HPDE6-E6E7 (cell line): ENCODE measurements at regions not wholly inside any gene's neighbourhood (a gene's known extent, or its start where the extent isn't known, plus 50 kb on each side); places are given as distances from the start of the nearest gene placed in this dataset.

Experiments
- DNase-seq: peaks from one replicate; pipeline ENCODE4 v3.0.0; 2011; ENCODE audit warnings: missing footprints; ENCODE audit errors: extremely low spot score

DNA sequence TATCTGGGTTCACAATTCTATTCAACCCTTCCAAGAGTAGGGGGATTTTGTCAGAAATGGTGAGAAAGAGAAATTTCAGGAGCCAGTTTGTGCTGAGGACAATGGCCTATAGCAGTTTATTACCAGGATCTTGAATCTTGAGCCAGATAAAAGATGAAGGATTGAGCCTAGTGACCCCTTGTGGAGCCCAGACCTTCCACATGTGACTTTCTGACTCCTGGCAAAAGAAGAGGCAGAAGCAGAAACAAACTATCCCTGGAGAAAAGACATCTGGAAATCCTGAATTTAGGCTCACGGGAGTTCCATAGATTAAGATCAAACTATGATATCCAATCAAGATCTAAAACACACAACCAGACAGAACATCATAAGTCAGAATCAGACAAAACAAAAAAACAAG, 60.9 kb upstream of the CHRM2 start:
- DNase-seq, result no peak

DNA sequence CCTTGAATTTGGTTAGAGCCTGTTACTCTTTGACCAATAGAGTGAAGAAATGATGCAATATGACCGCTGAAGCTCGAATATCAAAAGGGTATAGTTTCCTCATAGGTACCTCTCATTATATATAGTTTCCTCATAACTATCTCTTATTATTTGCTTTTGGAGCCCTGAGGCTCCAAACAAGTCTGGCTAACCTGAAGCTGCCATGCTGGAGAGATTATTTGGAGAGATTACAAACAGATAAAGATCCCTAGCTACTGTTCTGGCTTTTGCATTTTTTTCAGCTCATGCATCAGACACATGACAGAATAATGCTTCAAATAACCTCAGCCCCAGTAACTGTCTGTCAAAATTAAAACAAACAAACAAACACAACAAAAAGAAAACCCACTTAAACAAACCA, 65.4 kb upstream of the CHRM2 start:
- no peak for DNase-seq

GRCh38 chr7:136783934-136784333, 84.5 kb upstream of the CHRM2 start:
- DNase-seq, result no peak

- no peak for DNase-seq
Observed at GRCh38 chr7:136741941-136742340, 126.5 kb upstream of the CHRM2 start.

DNA sequence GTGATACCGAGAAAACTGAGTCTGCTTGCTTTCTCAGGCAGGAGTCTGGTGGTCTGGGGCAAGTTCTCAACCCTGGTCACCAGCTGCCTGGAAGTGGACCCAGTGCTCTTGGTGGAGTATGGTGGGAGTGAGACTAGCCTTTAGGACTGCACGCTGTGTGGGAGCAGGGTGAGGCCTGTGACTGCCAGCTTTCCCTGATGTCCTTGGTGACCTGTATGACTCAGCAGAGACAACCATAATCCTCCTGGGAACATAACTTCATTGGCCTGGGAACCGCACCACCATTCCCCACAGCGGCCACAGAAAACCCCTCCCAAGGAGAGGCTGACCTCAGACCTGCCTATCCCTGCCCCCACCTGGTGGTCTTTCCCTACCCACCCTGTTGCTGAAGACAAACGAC, 139.5 kb upstream of the CHRM2 start:
- no peak for DNase-seq

DNA sequence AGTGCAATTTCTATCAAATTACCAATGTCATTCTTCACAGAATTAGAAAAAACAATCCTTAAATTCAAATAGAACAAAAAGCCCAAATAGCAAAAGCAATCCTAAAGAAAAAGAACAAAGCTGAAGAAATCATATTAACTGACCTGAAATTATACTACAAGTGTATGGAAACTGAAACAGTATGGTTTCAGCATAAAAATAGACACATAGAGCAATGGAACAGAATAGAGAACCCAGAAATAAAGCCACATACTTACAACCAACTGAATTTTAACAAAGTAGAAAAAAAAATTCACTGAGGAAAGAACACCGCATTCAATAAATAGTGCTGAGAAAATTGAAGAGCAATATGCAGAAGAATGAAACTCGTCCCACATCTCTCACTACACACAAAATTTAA, 142.0 kb upstream of the CHRM2 start:
- no peak for DNase-seq

DNA sequence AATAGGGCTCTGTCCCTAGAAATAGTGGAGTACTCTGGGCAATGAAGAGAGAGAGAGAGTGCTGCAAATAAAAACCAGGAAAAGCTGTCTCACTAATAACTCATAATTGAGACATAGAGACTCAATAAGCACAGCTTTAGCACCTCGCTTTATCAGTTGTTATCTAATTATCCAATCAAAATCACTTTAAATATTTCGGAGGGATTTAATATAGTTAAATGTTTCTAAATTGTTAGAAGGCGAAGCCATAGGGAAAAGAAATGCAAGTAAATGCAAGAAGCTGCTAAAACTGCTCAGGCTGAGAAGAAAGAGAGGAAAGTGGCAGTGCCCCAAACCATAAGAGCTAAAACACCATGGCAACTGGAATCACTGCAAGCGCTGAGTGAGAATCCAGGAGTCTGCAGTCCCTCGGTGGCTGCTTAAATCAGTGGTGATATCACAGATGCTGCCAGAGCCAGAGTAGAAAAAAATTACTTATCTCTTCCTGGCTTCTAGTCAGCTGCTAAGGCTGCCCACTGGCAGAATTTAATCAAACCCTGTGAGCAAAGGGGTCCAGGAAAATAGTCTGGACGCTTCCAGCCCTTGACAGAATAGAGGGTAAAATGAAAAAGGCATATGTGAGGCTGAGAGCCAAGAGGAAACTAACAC, 150.4 kb upstream of the CHRM2 start:
- no peak for DNase-seq

DNA sequence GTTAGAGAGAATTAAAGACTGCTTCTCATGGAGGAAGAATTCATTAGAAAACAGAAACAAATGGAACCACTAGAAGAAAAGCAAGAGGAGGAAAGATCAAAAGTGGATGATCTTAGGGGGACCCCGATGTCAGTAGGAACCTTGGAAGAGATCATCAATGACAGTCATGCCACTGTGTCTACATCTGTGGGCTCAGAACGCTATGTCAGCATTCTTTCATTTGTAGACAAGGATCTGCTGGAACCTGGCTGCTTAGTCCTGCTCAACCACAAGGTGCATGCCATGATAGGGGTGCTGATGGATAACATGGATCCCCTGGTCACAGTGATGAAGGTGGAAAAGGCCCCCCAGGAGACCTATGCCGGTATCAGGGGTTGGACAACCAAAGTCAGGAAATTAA, 154.4 kb upstream of the CHRM2 start:
- no peak for DNase-seq

GRCh38 chr7:136710751-136711150, 157.7 kb upstream of the CHRM2 start:
- no peak for DNase-seq

GRCh38 chr7:136709876-136710275, 158.6 kb upstream of the CHRM2 start:
- DNase-seq, result no peak

DNA sequence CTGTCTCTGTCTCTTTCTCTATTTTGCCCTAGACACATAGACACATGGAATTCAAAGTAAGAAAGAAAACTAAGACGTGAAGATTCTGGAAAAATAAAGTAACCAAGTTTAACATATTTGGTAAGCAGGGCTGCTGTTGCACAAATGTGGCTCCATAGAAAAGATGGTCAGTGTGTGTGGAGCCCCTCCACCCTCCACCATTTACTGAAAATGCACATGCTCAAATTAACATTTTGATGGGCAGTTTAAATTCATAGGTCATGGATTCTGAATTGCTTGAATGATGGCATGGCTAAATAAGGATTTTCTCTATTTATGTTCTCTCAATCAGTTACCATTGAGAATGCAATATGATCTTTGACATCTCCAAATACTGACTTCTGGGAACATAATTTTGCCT, 165.5 kb upstream of the CHRM2 start:
- DNase-seq, result no peak

DNA sequence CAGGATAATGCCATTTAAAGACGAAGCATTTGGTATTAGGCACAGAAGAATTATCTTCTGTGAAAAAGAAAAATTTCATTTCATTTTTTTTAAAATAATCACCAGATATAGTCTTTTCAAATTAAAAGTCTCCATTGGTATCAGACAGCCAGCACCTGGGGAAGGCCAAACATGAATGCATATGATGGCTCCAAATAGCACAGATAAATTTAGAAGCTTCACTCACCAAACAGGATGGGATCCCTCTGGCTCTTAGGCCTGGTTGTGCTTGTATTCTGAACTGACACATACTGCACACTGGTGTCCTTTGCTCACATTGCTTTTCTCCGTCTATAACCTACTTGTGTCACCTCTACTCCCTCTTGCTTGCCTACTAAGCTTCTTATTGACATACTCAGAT, 169.5 kb upstream of the CHRM2 start:
- DNase-seq, result no peak

DNA sequence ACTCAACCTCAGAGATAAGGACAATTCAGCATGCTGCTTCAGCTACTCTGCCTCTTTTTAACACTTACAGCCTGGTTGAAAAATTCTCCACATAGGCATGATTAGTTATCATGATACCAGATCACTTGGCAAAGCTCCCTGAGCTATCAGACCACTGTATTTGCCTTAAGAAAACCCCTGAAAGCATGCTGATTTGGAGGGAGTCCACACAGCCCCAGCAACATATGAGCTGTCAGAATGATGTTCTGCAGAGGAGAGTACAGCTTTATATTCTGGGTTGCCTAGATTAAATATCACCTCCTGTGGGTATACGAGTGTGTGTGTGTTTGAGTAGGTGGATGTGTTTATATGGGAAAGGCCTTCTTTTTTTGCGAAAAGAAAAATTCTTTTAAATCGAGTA, 170.2 kb upstream of the CHRM2 start:
- no peak for DNase-seq

DNA sequence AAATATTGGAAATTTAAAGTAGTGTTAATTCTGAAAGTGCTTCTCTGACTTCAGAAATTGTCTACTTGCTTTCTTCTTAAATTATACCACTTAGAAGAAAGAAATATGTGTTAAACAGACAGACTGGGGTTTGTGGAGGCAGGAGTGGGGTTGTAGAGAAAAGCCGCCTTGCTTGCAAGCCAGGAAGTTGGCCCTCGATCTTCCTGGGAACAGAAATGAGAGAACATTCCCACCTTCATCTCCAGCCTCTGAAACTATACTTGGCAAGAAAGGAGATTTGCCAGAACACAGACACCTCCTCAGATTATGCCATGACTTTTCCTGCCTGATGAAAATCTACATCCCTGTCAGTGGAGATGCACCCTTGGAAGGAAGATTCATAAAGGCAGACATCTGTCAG, 171.2 kb upstream of the CHRM2 start:
- DNase-seq, result no peak

DNA sequence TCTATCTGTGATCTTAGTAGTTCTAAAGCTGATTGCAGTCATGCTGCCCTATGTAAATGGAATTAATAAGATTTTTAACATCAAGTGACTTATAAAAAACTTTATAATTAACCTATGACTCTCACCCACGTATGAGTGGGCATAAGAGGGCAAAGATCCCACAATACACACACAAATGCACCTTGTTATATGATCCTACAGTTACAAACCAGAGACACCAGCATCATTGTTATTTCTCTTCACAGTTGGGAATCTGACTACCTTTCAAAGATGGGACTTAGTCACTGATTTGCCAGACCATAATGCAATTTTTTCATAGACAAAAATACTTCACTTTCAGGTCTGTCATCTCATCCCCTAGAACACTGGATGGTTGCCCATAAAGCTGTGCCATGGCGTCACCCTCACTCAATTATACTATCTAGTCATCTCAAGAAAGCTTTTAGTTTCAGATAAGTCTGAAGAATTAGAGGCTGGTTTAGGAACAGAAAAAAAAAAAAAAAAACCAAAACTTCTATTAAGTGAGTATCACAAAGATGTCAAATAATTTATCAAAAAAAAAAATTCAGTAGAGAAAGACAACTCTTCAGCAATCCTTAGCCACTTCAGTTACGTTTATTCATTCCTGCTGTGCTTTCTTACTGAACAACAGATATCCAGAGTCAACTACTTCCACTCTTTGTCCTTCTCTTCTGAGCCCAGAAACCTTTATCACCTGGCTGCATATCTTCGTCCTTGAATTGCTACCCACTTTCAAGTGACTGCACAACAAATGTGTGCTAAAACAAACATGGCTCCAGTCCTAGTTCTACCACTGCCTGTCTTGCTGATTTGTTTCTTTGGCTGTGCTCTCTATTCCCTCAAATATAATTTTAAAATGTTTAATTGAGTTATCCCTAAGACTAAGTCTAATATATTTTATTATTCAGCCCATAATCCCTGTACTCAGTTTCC, 175.0 kb upstream of the CHRM2 start:
- no peak for DNase-seq

- DNase-seq, result no peak
Observed at GRCh38 chr7:136692221-136692620, 176.2 kb upstream of the CHRM2 start.

- no peak for DNase-seq
Observed at GRCh38 chr7:136688601-136689000, 179.9 kb upstream of the CHRM2 start.

GRCh38 chr7:136687693-136688322, 180.6 kb upstream of the CHRM2 start:
- no peak for DNase-seq

GRCh38 chr7:136685501-136686173, 182.8 kb upstream of the CHRM2 start:
- no peak for DNase-seq

GRCh38 chr7:136677471-136678365, 190.7 kb upstream of the CHRM2 start:
- no peak for DNase-seq

DNA sequence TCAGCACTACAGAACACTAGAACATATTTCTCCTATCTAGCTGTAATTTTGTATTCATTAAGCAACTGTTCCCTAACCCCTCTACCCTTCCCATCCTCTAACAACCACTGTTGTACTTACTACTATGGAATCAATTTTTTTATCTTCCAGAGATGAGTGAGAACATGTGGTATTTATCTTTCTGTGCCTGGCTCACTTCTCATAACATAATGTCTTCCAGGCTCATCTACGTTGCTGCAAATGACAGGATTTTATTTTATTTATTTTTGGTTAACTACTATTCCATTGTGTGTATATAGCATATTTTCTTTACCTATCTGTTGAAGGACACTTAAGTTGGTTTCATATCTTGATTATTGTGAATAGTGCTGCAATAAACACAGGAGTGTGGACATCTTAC, 200.9 kb upstream of the CHRM2 start:
- DNase-seq, result no peak
